ENCODE measurements at regions not wholly inside any gene's neighbourhood (a gene's known extent, or its start where the extent isn't known, plus 50 kb on each side); places are given as distances from the start of the nearest gene placed in this dataset.

- TF ChIP-seq RXRA (IDR thresholded peaks at IDR 0.05; ENCODE audit: borderline replicate concordance, low read depth) (no peak), RFX5 (IDR thresholded peaks at IDR 0.05; ENCODE audit: low read length) (no peak), GABPA (IDR thresholded peaks at IDR 0.05; ENCODE audit: low read depth) (no peak), CTCF (IDR thresholded peaks at IDR 0.05) (no peak), FOSL2 (IDR thresholded peaks at IDR 0.05; ENCODE audit: borderline replicate concordance, low read depth) (no peak), REST (IDR thresholded peaks at IDR 0.05; ENCODE audit: low read depth, low read length) (no peak), RAD21 (IDR thresholded peaks at IDR 0.05; ENCODE audit: low read length) (no peak), JUND (IDR thresholded peaks at IDR 0.05) (no peak), ELF1 (IDR thresholded peaks at IDR 0.05) (no peak)
Observed at GRCh38 chr2:236984046-236984445, 101.6 kb upstream of the COPS8 start.
